ENCODE measurements at regions not wholly inside any gene's neighbourhood (a gene's known extent, or its start where the extent isn't known, plus 50 kb on each side); places are given as distances from the start of the nearest gene placed in this dataset.

DNA sequence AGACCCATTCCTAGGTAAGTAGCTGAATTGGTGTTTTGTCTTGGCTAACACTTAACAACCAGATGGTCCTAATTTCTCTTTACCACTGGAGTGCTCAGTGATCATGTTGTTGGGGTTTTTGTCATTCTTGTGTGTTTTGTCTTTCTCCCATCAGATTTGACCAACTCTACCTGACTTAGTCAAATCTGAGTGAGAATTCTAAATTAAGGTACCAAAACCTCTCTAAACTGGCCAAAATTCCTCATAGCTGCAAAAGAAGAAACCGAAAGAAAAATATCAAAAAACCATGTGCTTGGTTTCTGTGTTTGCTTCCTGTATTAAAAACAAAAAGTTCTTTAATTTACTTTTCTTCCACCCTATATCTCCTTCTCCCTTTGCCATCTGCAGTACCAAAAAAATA lies 350.7 kb upstream of the SPHKAP start:
- TF ChIP-seq, protein P1, sequence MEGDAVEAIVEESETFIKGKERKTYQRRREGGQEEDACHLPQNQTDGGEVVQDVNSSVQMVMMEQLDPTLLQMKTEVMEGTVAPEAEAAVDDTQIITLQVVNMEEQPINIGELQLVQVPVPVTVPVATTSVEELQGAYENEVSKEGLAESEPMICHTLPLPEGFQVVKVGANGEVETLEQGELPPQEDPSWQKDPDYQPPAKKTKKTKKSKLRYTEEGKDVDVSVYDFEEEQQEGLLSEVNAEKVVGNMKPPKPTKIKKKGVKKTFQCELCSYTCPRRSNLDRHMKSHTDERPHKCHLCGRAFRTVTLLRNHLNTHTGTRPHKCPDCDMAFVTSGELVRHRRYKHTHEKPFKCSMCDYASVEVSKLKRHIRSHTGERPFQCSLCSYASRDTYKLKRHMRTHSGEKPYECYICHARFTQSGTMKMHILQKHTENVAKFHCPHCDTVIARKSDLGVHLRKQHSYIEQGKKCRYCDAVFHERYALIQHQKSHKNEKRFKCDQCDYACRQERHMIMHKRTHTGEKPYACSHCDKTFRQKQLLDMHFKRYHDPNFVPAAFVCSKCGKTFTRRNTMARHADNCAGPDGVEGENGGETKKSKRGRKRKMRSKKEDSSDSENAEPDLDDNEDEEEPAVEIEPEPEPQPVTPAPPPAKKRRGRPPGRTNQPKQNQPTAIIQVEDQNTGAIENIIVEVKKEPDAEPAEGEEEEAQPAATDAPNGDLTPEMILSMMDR (conservative IDR thresholded peaks at IDR 0.05; ENCODE audit: low read depth, low read length) = no peak
- TF ChIP-seq EZH2phosphoT487 (IDR thresholded peaks at IDR 0.05; ENCODE audit: borderline replicate concordance, low read length) = no peak
- no peak for TF ChIP-seq EZH2 (IDR thresholded peaks at IDR 0.05; ENCODE audit: low read length, unreplicated experiment)
